ENCODE measurements at regions not wholly inside any gene's neighbourhood (a gene's known extent, or its start where the extent isn't known, plus 50 kb on each side); places are given as distances from the start of the nearest gene placed in this dataset.
"Not testable (repeated sequence)": the region's sequence is repeated elsewhere in the genome, so short reads cannot be mapped to it uniquely, and the experiment has no call there.

- Mint-ChIP-seq H3K4me3 (no peak overlapping the region), H3K9me3 (no peaks in the 10 kb centered on the region), H3K27ac (no peak overlapping the region), H3K27me3 (no peaks in the 10 kb centered on the region), H3K4me1 (ENCODE audit: unreplicated experiment) (no peaks in the 10 kb centered on the region), H3K36me3 (no peaks in the 10 kb centered on the region)
- TF ChIP-seq, protein P1, sequence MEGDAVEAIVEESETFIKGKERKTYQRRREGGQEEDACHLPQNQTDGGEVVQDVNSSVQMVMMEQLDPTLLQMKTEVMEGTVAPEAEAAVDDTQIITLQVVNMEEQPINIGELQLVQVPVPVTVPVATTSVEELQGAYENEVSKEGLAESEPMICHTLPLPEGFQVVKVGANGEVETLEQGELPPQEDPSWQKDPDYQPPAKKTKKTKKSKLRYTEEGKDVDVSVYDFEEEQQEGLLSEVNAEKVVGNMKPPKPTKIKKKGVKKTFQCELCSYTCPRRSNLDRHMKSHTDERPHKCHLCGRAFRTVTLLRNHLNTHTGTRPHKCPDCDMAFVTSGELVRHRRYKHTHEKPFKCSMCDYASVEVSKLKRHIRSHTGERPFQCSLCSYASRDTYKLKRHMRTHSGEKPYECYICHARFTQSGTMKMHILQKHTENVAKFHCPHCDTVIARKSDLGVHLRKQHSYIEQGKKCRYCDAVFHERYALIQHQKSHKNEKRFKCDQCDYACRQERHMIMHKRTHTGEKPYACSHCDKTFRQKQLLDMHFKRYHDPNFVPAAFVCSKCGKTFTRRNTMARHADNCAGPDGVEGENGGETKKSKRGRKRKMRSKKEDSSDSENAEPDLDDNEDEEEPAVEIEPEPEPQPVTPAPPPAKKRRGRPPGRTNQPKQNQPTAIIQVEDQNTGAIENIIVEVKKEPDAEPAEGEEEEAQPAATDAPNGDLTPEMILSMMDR (conservative IDR thresholded peaks at IDR 0.05): no peak
- DNase-seq (ENCODE audit: extremely low spot score, unreplicated experiment): no peak
These were observed 550.3 kb downstream of the SMARCA1 start for GRCh38 chrX:128973033-128973432.

- Mint-ChIP-seq H3K27me3 (no peaks in the 10 kb centered on the region), H3K9me3 (peaks cover 4% of the 10 kb centered on the region), H3K36me3 (no peaks in the 10 kb centered on the region), H3K4me1 (ENCODE audit: unreplicated experiment) (no peaks in the 10 kb centered on the region), H3K27ac (no peak overlapping the region), H3K4me3 (no peak overlapping the region)
- DNase-seq (ENCODE audit: extremely low spot score, unreplicated experiment): no peak
- TF ChIP-seq, protein P1 (conservative IDR thresholded peaks at IDR 0.05): no peak
These were observed 562.0 kb downstream of the SMARCA1 start for GRCh38 chrX:128961290-128961689.

DNA sequence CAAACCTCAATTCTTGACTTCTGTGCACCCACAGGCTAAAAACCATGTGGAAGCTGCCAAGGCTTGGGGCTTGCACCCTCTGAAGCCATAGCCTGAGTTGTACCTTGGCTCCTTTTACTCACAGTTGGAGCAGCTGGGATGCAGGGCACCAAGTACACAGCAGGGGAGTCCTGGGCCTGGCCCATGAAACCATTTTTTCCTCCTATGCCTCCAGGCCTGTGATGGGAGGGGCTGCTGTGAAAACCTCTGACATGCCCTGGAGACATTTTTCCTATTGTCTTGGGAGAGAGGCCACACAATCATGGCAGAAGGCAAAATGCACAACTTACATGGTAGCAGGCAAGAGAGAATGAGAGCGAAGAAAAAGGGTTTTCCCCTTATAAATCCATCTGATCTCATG is 568.6 kb downstream of the SMARCA1 start:
- not testable (repeated sequence) for H3K4me3 Mint-ChIP-seq; H3K27me3 Mint-ChIP-seq; DNase-seq (ENCODE audit: extremely low spot score, unreplicated experiment); H3K27ac Mint-ChIP-seq; H3K36me3 Mint-ChIP-seq; H3K4me1 Mint-ChIP-seq (ENCODE audit: unreplicated experiment)
- peaks cover 12% of the 10 kb centered on the region for H3K9me3 Mint-ChIP-seq

DNA sequence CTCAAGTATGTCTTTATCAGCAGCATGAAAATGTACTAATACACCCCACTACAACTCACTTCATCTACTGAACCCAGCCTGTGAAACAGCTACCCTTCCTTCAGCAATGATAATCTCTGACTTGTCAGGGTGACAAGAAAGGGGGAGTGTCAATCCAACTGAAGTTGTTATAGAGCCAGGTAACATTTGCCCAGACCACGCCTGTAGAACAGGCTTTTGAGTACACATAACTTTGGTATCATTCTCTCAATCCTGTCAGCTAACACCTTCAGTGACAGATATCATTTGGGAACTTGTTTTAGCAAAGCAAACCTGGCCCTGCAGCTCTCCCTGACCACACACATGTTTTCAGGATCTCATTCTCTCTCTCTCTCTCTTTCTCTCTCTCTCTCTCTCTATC is 592.2 kb downstream of the SMARCA1 start:
- TF ChIP-seq, protein P1 (conservative IDR thresholded peaks at IDR 0.05): no peak
- Mint-ChIP-seq H3K4me3 (no peak overlapping the region), H3K9me3 (peaks cover 21% of the 10 kb centered on the region), H3K36me3 (no peaks in the 10 kb centered on the region), H3K4me1 (ENCODE audit: unreplicated experiment) (no peaks in the 10 kb centered on the region), H3K27me3 (no peaks in the 10 kb centered on the region), H3K27ac (no peak overlapping the region)
- DNase-seq (ENCODE audit: extremely low spot score, unreplicated experiment): no peak

- H3K9me3 Mint-ChIP-seq: peaks cover 16% of the 10 kb centered on the region
- no peaks in the 10 kb centered on the region for H3K36me3 Mint-ChIP-seq
- DNase-seq (ENCODE audit: extremely low spot score, unreplicated experiment): no peak
- no peaks in the 10 kb centered on the region for H3K4me1 Mint-ChIP-seq (ENCODE audit: unreplicated experiment)
- TF ChIP-seq, protein P1 (conservative IDR thresholded peaks at IDR 0.05): no peak
- H3K27me3 Mint-ChIP-seq: no peaks in the 10 kb centered on the region
- no peak overlapping the region for H3K27ac Mint-ChIP-seq
- H3K4me3 Mint-ChIP-seq: no peak overlapping the region
These were observed 593.8 kb downstream of the SMARCA1 start for GRCh38 chrX:128929271-128930057.

- Mint-ChIP-seq H3K27ac (no peak overlapping the region), H3K4me3 (no peak overlapping the region), H3K27me3 (no peaks in the 10 kb centered on the region), H3K9me3 (peaks cover 13% of the 10 kb centered on the region), H3K36me3 (no peaks in the 10 kb centered on the region), H3K4me1 (ENCODE audit: unreplicated experiment) (no peaks in the 10 kb centered on the region)
- TF ChIP-seq, protein P1 (conservative IDR thresholded peaks at IDR 0.05): no peak
- no peak for DNase-seq (ENCODE audit: extremely low spot score, unreplicated experiment)
These were observed 594.7 kb downstream of the SMARCA1 start for GRCh38 chrX:128928636-128929035.

Measured in type B pancreatic cell (in vitro differentiated cells).